SK-N-SH (cell line): ENCODE measurements at regions not wholly inside any gene's neighbourhood (a gene's known extent, or its start where the extent isn't known, plus 50 kb on each side); places are given as distances from the start of the nearest gene placed in this dataset.

Source experiments
- CTCF ChIA-PET: fragments of 300-600, 350-600 bp; formaldehyde crosslinking; extraction: SDS; loops from one replicate; lab custom pipeline; 2021; lab: Yijun Ruan, JAX
- POLR2A ChIA-PET: fragments of 350-600 bp; sonication (Branson Sonifier 250); formaldehyde crosslinking; extraction: SDS; loops from one replicate; lab custom pipeline; 2020; ENCODE audit warnings: antibody characterized with exemption, inconsistent platforms; lab: Yijun Ruan, JAX
- DNase-seq: peaks from one replicate; pipeline ENCODE4 v3.0.0; 2012
- H2AFZ ChIP-seq: fragments of 200-600 bp; sonication (generic); 2 replicates; pipeline ENCODE4 v1.8.1; 2016; ENCODE audit warnings: antibody characterized with exemption, mild to moderate bottlenecking, low read depth
- H3F3A ChIP-seq: fragments of 200-600 bp; sonication (generic); replicated peaks from 2 replicates; pipeline ENCODE3; 2016; ENCODE audit warnings: antibody characterized with exemption, mild to moderate bottlenecking; ENCODE audit not compliant: insufficient read depth
- H3K27ac ChIP-seq, 2 experiments: fragments of 200-500 bp in 1 of 2; fragments of 200-600 bp in 1 of 2; sonication (Bioruptor generic) in 1 of 2; sonication (generic), shearing (Covaris generic) in 1 of 2; 2 replicates each; pipeline versions ENCODE4 v1.5.1 to v1.6.1; 2014 to 2016; ENCODE audit warnings: low read depth in 2 of 2, inconsistent platforms in 1 of 2, low read length in 1 of 2, mild to moderate bottlenecking in 1 of 2, mixed read lengths in 1 of 2
- H3K27me3 ChIP-seq: fragments of 200-600 bp; sonication (generic), shearing (Covaris generic); 2 replicates; pipeline ENCODE4 v1.6.1; 2016; ENCODE audit warnings: mixed run types; ENCODE audit not compliant: insufficient read depth
- H3K36me3 ChIP-seq, 2 experiments: fragments of 200-500 bp in 1 of 2; fragments of 200-600 bp in 1 of 2; sonication (Bioruptor generic) in 1 of 2; sonication (generic) in 1 of 2; replicated peaks in 1 of 2; 2 replicates each; pipeline versions ENCODE3 to v1.5.1; 2014 to 2016; ENCODE audit warnings: low read length in 1 of 2, mild to moderate bottlenecking in 1 of 2; ENCODE audit not compliant: insufficient read depth in 2 of 2, control insufficient read depth in 1 of 2
- H3K4me1 ChIP-seq, 2 experiments: fragments of 200-500 bp in 1 of 2; fragments of 200-600 bp in 1 of 2; sonication (Bioruptor generic) in 1 of 2; sonication (generic), shearing (Covaris generic) in 1 of 2; 2 replicates each; pipeline versions ENCODE4 v1.5.1 to v1.6.1; 2014 to 2016; ENCODE audit warnings: low read depth in 1 of 2, low read length in 1 of 2, mixed run types in 1 of 2; ENCODE audit not compliant: insufficient read depth in 2 of 2, control insufficient read depth in 1 of 2
- H3K4me2 ChIP-seq: fragments of 200-600 bp; sonication (generic), shearing (Covaris generic); 2 replicates; pipeline ENCODE4 v1.6.1; 2017; ENCODE audit warnings: mixed run types
- H3K4me3 ChIP-seq, 2 experiments: fragments of 200-500 bp in 1 of 2; fragments of 200-600 bp in 1 of 2; sonication (Bioruptor generic) in 1 of 2; sonication (generic), shearing (Covaris generic) in 1 of 2; 2 replicates each; pipeline versions ENCODE4 v1.5.1 to v1.8.1; 2014 to 2016; ENCODE audit warnings: low read depth in 2 of 2, inconsistent platforms in 1 of 2, low read length in 1 of 2, mild to moderate bottlenecking in 1 of 2, mixed read lengths in 1 of 2, moderate library complexity in 1 of 2
- H3K79me2 ChIP-seq: fragments of 200-600 bp; sonication (generic); 2 replicates; pipeline ENCODE4 v1.8.1; 2017; ENCODE audit warnings: mild to moderate bottlenecking; ENCODE audit not compliant: insufficient read depth
- H3K9ac ChIP-seq: fragments of 200-600 bp; sonication (generic); 2 replicates; pipeline ENCODE4 v1.6.1; 2017; ENCODE audit warnings: mixed run types
- H3K9me2 ChIP-seq: fragments of 200-600 bp; sonication (generic); 2 replicates; pipeline ENCODE4 v1.6.1; 2017; ENCODE audit warnings: mixed run types
- H3K9me3 ChIP-seq: fragments of 200-600 bp; sonication (generic); 2 replicates; pipeline ENCODE4 v1.6.1; 2017; ENCODE audit warnings: mixed run types, mild to moderate bottlenecking, moderate library complexity
- H4K20me1 ChIP-seq: fragments of 200-600 bp; sonication (generic); 2 replicates; pipeline ENCODE4 v1.6.1; 2017; ENCODE audit warnings: mild to moderate bottlenecking, mixed run types; ENCODE audit not compliant: insufficient read depth
- CHD2 ChIP-seq: fragments of 150-350 bp; IDR thresholded peaks from 2 replicates; pipeline ENCODE4 v1.6.1; 2018; ENCODE audit warnings: low read length; ENCODE audit not compliant: partially characterized antibody
- CTCF ChIP-seq: fragments of 200-600 bp; sonication (generic); IDR thresholded peaks from 2 replicates; pipeline ENCODE4 v1.6.1; 2017; ENCODE audit warnings: antibody characterized with exemption, mild to moderate bottlenecking, moderate library complexity
- ELF1 ChIP-seq: IDR thresholded peaks from 2 replicates; pipeline ENCODE4 v1.4.0; 2012
- EP300 ChIP-seq, 2 experiments: IDR thresholded peaks; 2 replicates each; pipeline versions ENCODE4 v1.4.0 to v1.6.1; 2012; ENCODE audit warnings: borderline replicate concordance in 1 of 2, low read depth in 1 of 2, low read length in 1 of 2
- FOXJ3 ChIP-seq: sonication (generic); formaldehyde crosslinking; IDR thresholded peaks from 2 replicates; pipeline ENCODE4 v1.5.1; 2020; ENCODE audit warnings: mild to moderate bottlenecking, missing genetic modification reagents
- GATA2 ChIP-seq: sonication (generic); formaldehyde crosslinking; IDR thresholded peaks from 2 replicates; pipeline ENCODE4 v1.5.0; 2020; ENCODE audit warnings: mild to moderate bottlenecking, missing genetic modification reagents
- IRF3 ChIP-seq: fragments of 150-350 bp; IDR thresholded peaks from 2 replicates; pipeline ENCODE4 v1.6.1; 2016; ENCODE audit warnings: mild to moderate bottlenecking, low read depth, low read length
- JUND ChIP-seq: IDR thresholded peaks from 2 replicates; pipeline ENCODE4 v1.4.0; 2012
- MXI1 ChIP-seq: IDR thresholded peaks from 2 replicates; pipeline ENCODE4 v1.6.1; 2012; ENCODE audit warnings: mild to moderate bottlenecking, low read depth, low read length, improper control_type of control experiment
- PBX3 ChIP-seq: IDR thresholded peaks from 2 replicates; pipeline ENCODE4; 2012
- POLR2AphosphoS5 ChIP-seq: IDR thresholded peaks from 2 replicates; pipeline ENCODE4 v1.6.1; 2012; ENCODE audit warnings: low read depth, low read length
- RAD21 ChIP-seq: IDR thresholded peaks from 2 replicates; pipeline ENCODE4 v1.6.1; 2012; ENCODE audit warnings: mild to moderate bottlenecking, low read length
- RCOR1 ChIP-seq: fragments of 150-350 bp; IDR thresholded peaks from 2 replicates; pipeline ENCODE4 v1.6.1; 2017; ENCODE audit warnings: antibody characterized with exemption, low read length
- RFX5 ChIP-seq: IDR thresholded peaks from 2 replicates; pipeline ENCODE4 v1.6.1; 2012; ENCODE audit warnings: mild to moderate bottlenecking, improper control_type of control experiment, low read length
- SMC3 ChIP-seq: IDR thresholded peaks from 2 replicates; pipeline ENCODE4 v1.6.1; 2012; ENCODE audit warnings: low read depth, low read length, improper control_type of control experiment
- TCF12 ChIP-seq: IDR thresholded peaks from 2 replicates; pipeline ENCODE4 v1.4.0; 2012
- TEAD4 ChIP-seq: IDR thresholded peaks from 2 replicates; pipeline ENCODE4 v1.4.0; 2012; ENCODE audit warnings: mild to moderate bottlenecking, borderline replicate concordance; ENCODE audit not compliant: insufficient read depth
- USF1 ChIP-seq: IDR thresholded peaks from 2 replicates; pipeline ENCODE4 v1.4.0; 2012; ENCODE audit warnings: low read depth, borderline replicate concordance
- WGBS: methylation state at CpG from one replicate; pipeline ENCODE4 v1.1.6; 2017; ENCODE audit warnings: low lambda C conversion rate; 5-methylcytosine and 5-hydroxymethylcytosine counted together

- TF ChIP-seq CTCF, result no peak
- TF ChIP-seq TEAD4, result no peak
- no peak for TF ChIP-seq MXI1
- TF ChIP-seq RAD21, result no peak
- TF ChIP-seq, all 33 proteins: peak for 0
Measured at GRCh38 chr11:23755769-23756168, 741.1 kb upstream of the LUZP2 start (continued).

GRCh38 chr11:23759489-23759888, 737.4 kb upstream of the LUZP2 start:
- POLR2A ChIA-PET, result no interaction called here
- Histone ChIP-seq H2AFZ (no peak overlapping the region), H4K20me1 (no peaks in the 10 kb centered on the region), H3K9ac (no peak overlapping the region), H3K36me3 (no peaks in the 10 kb centered on the region), H3K4me3 (no peak overlapping the region), H3K79me2 (no peaks in the 10 kb centered on the region), H3K27me3 (no peaks in the 10 kb centered on the region), H3K27ac (no peak overlapping the region), H3K4me2 (no peak overlapping the region), H3K9me3 (no peaks in the 10 kb centered on the region), H3K9me2 (no peaks in the 10 kb centered on the region)
- CTCF ChIA-PET, result interaction anchor here (0.6 kb wide), 1 partner anchor 222 kb away, joined by 3 read pairs; no protein-coding TSS in a partner anchor
- no peak for DNase-seq
- 74% methylated on average over 2 of the region's 2 CpGs for WGBS
- TF ChIP-seq CHD2 (no peak), PBX3 (no peak), USF1 (no peak), RCOR1 (no peak), POLR2AphosphoS5 (no peak), TCF12 (no peak), JUND (no peak), EP300 (IDR thresholded peaks at IDR 0.05; ENCODE audit: borderline replicate concordance in 1 of 2, low read depth in 1 of 2, low read length in 1 of 2) (no peak), ELF1 (no peak), IRF3 (no peak), GATA2 (CRISPR knock-in tag) (no peak), SMC3 (no peak), RFX5 (no peak), FOXJ3 (no peak)
- TF ChIP-seq, all 33 proteins: peak for 0
- H3K4me1 ChIP-seq, result no peaks in the 10 kb centered on the region
- H3F3A ChIP-seq, result no peaks in the 10 kb centered on the region
